Stimulated activated CD8-positive, alpha-beta memory T cell treated with anti-CD3 and anti-CD28 coated beads, Interleukin-12 subunit alpha, Interleukin-12 subunit beta, amount 100 ng/mL, for 24 hours (primary cell): ENCODE measurements at regions not wholly inside any gene's neighbourhood (a gene's known extent, or its start where the extent isn't known, plus 50 kb on each side); places are given as distances from the start of the nearest gene placed in this dataset.

Experiments
- DNase-seq: peaks from one replicate; pipeline ENCODE4 v3.0.0-alpha.2; 2020; ENCODE audit errors: extremely low read depth

DNA sequence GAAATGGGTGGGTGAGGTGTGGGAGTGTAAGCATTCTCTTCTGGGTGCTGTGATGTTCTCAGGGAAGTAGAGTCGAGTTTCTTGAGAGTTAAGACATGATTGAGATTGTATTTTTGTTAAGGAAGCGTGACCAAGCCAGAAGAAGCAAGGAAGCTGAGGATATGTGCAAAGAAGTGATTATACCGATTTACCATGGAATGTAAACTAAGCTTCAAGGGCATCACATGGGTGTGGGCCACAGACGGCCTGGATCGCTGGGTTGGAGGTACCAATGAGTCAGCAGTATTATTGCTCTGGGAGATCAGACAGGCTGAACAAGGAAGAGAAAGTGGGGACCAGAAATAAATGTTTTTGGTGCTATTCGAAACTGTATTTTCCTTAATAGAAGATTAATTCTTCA lies 184.1 kb upstream of the GMDS start:
- no peak for DNase-seq

DNA sequence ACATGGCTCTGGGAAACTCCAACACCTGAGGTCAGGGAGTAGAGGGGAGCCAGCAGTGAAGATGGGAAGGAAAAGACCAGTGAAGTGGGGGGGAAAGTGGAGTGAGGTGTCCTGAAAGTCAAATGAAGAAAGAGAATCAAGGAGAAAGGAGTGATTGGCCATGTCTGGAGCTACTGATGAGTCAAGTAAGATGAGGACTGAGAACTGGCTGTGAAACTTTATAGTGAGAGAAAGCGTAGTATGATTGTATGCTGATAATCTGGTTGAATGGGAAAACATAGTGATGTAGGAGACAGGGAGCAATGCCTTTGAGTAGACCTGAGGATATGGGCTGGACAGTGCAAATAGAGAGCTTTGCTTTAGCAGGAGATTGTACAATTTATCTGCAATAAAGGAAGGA lies 183.6 kb upstream of the GMDS start:
- DNase-seq: no peak

DNA sequence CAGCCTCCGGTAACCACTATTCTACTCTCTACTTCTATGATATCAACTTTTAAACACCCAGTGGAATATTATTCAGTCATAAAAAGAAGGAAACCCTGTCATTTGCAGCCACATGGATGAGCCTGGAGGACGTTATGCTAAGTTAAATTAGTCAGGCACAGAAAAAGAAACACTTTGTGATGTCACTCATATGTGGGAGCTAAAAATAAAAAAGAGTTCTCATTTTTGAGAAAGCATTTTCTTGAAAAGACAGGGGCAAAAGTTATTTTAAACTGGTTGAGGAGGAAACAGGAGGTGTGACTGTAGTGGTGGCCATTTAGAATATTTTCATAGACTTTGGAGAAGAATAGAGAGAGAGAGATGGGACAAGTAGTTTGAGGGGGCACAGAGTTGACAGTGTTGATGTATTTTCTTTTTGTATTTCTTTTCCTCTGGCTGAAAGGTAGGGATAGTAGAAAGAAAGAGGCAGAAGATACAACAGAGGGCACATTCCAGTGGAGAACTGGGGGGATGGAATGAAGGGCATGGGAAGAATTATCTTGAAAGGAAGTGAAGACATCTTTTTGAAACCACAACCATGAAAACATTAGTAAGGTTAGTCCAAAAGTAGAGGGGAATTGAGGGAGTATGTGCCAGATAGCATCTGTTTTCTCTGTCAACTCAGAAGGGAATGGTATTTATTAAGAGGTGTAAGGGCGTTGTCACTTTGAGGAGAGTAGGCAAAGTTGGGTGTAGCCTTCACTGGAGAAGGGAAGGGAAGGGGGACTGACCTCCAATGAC lies 181.3 kb upstream of the GMDS start:
- DNase-seq: no peak

DNA sequence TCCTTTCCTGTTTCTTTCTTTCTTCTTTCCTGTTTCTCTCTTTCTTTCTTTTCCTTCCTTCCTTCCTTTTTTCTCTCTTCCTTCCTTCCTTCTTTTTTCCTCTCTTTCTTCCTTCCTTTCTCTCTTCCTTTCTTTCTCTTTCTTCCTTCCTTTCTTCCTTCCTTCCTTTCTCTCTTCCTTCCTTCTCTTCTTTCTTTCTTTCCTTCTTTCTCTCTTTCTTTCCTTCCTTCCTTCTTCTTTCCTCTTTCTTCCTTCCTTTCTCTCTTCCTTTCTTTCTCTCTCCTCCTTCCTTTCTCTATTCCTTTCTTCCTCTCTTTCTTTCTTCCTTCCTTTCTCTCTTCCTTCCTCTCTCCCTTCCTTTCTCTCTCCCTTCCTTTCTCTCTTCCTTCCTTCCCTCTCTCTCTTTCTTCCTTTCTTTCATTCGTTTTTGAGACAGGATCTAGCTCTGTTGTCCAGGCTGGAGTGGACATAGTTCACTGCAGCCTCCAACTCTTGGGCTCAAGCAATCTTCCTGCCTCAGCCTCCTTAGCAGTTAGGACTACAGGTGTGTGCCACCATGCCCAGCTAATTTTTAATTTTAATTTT lies 170.8 kb upstream of the GMDS start:
- DNase-seq: no peak

DNA sequence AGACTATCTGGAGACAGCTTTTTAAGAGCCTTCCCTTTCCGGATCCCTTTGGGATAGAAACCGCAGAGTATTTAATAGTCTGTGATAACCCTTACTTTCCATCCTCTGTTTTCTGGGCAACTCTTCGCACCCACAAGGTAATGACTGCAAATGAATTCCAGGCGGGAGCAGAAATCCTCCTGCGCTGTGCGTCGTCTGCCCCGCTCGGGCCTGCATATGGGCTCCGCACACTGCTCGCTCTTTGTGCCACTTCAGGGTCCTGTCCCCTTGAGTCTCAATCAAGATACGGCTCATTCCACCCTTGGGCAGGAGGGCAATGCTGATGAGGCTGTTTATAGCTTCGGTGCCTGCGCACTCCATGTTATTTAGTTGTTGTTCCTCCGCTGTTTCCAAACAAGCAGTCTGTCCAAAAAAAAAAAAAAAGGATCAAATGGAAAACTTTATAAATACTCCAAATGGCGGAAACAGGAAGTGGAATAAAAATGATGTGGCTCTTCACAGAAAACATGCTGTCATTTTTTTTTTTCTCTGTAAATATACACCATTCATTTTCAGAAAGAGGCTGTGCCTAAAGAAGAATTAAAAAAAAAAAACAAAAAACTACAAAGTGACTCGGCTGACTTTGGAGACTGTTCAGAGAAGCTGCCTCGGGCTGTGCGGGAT lies 169.6 kb upstream of the GMDS start:
- DNase-seq: no peak

DNA sequence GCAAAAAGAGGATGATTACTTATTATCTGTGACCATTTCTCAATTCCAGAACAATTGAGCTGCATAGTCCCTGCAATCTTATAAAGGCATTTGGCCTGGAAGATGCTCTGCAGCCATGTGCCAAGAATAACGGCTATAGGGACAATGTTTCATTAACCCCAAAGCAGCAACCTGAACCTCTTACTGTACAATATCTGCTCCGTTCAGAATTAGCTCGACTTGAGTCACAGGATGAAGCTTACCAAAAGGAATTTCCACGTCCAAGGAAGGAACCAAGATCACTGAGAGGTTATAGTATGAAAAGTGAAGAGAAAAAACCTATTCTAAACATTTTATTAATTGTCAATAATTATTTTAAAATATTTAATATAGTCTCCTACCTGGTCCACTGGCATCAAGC lies 167.3 kb upstream of the GMDS start:
- no peak for DNase-seq

DNA sequence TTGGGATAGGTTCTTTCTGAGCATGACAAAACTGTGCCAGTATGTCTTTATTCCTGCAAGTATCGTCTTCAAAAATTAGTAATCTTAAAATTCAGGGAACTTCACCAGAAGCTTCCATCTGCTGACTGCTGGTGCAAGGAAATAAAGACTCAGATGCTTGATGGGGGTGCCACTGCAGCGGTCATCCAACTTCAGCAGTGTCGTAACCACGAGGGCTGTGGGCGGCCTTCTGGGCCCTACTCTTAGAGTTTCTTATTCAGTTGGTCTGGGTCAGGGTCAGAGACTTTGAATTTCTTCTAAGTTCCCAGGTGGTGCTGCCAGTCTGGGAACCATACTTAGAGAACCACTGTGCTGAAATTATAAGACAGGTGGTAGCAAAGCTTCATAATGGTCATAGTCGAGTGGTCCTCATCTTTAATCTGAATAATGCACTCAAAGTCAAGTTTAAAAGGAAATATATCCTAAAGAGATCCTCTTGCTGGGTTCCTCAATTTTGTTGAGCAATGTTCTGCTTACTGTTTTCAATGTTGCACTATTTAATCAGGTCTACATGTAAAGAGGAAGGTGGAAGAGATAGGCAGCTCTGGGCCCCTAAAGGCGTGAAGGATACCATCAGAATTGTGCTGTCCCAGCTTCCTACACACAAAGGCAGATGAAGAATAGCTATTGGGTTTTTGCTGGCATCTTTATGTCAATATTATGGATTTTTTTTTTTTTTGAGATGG lies 165.4 kb upstream of the GMDS start:
- DNase-seq: no peak

DNA sequence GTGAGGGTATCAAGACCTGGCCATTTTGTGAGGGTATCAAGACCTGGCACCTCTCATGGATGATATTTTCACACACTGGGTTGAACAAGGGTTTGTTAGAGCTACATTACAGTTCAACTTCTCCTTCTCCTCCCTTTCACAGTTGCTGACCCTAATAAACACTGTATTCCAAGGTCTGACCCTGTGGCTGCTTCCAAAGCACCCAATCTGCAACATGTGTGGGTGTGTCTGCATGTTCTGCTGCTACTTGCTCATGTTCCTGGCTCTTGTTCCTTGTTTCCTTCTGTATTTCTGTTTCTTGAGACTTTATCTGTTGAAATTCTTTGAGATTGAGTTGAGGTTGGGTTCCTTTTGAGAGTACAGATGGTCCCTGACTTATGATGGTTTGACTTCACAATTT lies 162.1 kb upstream of the GMDS start:
- no peak for DNase-seq

DNA sequence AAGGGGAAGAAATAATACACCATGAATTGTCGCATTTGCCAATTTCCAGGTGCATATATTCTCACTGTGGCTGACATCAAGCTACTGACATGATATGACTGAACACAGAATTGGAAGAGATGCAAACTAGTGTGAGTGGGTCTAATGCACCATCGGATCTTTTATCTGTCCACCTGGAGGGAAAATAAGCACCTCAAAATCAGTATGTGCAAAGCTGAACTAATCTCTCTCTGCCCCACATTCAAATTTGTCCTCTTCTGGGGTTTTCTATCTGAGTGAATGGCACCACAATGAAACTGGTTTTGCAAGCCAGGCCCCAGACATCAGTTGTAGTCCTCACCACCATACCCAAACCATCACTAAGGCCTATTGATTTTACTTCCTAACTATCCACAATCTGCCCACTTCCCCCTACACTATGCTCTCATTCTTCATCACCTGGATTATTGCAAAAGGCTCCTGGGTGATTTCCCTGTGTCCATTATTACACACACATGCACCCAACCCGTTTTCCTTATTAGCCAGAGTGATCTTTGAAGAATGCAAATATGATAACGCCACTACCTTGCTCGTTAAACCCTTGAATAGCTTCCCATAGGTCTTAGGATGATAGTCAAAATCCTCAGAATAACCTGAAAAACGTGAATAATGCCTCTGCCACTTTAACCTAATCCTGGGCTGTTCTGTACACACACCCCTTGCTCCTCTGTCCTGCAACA lies 159.0 kb upstream of the GMDS start:
- DNase-seq: no peak

DNA sequence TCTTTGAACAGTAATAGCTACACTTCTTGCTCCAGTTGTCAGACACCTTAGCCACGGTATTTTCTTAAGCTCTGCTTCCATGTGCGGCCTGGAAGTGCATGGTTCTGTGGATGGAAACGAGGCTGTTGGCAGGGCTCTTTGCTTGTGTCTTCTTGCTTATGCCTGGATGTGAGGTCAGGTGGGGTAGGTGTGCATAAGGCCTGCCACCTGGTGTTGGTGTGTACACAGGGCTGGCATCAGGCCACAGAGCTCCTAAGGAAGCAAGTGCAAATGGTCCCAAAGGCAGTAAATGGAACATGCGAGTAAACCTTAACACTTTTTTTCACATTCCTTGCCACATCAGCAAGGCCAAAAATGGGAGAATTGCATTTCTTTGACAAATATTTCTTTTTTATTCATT lies 158.1 kb upstream of the GMDS start:
- DNase-seq: no peak

DNA sequence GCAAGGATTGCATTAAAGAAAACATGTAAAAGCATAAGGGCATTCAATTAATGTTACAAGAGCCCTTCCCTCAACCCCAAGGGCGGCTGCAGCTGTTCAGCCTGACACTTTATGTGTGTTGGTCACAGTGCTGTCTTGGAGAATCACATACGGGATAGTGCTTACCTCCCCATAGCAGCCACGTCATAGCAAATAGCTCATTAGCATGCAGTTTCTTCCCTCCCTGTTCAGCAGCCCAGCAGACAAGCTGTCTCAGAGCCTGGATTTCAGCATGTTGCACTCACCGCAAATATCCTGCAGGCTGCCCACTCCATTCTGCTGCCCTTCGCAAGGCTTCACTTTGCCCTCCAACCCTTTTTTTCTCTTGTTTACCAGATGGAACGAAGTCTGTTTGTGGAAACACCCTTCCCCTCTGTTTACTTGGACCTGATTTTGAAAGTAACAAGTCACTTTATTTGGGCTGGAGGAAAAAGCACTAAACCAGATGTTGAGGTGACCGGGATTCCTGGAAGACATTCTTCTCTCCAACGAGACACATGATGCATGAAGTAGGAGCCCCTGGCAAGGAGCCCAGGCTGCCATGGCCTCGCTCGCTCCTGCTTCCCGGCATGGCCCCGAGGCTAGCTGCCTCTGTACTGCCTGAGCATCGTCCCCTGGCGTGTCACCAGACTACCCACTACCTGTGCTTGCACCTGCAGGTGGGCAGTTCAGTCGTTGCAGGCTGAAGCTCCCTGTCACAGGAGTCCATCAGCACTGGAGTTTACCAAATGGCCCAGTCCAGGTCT lies 151.6 kb upstream of the GMDS start:
- DNase-seq: no peak

DNA sequence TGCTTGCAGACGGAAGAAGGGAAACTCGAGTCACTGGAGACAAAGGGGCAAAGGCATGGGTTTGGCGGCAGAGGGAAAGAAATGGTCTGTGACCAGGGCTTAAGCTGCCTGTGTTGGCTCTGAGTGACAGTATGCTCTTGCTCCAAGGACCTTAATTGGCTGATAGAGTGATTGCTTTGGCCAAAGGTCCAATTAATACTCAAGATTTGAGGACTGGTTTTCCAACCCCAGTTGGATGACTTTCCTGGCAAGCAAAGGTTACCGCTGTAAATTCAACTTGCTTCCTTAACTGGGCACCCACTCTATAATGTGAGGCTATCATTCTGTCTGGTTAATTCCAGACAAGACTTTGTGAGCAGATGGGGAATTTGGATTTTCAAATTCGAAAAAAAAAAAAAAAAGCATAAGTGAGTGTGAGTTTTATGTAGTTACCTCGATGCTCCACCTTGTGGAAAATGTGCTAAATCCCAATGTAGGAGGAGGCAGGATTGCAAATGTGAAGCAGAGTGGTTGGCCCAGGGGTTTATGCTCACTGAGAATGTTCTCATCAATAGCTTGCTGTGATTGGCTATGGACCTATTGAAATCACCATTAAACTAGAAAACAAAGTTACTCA lies 150.7 kb upstream of the GMDS start:
- DNase-seq: no peak

DNA sequence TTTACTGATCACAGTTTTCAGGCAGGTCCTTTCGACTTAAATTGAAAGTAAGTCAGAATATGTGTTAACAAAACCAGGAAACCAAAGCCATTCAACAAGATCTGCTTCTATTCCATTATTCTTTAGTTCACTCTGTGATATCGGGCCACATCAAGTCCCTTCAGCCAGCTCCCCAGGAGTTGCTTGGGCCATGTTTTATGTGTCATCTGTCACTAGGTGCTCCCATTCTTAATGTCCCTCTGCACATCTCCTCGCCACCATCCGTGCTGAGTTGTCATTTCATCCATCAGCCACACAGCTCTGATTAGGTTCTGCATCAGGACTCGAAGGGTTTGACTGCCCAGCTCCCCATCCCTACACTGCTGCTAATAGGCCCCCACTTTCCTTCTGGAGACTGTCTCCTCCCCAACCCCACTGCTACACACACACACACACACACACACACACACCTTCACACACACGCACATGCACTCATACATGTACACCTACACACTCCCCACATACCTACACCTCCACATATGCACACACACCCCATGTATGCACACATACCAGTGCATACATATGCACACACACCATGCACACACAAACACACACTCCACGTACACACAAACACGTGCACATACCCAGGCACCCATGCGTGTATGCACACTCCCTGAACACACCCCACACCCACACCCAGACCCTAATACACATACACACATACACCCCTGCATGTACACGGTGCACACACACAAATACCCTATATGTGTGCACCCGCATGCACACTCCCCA lies 143.3 kb upstream of the GMDS start:
- DNase-seq: no peak

DNA sequence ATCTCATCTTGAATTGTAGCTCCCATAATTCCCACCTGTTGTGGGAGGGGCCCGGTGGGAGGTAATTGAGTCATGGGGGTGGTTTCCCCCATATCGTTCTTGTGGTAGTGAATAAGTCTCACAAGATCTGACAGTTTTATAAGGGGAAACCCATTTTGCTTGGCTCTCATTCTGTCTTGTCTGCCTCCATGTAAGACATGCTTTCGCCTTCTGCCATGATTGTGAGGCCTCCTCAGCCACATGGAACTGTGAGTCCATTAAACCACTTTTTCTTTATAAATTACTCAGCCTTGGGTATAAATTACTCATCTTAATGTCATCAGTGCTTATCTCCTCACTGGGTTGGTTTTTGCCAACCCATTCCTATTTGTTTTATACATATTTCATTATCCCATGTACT lies 142.0 kb upstream of the GMDS start:
- no peak for DNase-seq

DNA sequence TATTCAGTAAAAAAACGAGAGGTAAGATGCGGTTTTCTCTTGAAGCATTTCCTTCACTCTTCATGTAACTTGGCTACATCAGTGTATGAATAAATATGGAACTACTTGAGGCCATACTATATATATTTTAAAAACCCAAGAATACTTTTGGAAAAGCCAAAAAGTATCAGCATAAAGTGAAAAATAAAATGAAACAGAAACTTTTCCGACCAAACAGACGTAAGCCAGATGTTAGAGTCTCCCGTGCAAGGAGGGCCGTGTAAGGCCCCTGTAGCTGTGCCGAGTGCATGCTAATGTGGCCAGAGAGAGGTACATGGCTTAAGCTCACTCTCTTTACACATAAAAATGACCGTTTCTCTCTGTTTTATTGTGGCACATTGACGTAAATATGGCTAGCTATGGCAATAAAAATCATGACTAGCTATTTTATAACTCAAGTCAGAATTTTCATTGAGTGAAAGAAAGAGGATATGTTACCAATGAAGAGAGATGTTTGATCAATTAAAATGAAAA lies 140.1 kb upstream of the GMDS start:
- DNase-seq: no peak

DNA sequence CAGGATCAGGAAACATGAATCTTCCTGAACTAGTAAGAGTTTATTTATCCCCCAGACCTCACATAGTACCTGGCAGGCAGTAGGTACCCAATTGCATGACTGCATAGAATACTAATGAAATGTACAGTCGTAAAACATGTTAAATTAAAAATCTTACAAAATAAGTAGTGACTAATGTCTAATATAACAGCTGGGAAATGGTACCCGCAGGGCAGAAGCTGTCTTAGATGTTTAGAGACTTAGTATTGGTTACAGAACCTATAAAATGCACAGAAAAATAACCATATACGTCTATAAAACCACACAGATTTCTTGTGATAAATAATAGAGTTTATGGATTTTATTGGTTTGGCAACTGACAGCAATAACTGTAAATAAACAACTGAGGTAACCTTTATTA lies 139.1 kb upstream of the GMDS start:
- no peak for DNase-seq

DNA sequence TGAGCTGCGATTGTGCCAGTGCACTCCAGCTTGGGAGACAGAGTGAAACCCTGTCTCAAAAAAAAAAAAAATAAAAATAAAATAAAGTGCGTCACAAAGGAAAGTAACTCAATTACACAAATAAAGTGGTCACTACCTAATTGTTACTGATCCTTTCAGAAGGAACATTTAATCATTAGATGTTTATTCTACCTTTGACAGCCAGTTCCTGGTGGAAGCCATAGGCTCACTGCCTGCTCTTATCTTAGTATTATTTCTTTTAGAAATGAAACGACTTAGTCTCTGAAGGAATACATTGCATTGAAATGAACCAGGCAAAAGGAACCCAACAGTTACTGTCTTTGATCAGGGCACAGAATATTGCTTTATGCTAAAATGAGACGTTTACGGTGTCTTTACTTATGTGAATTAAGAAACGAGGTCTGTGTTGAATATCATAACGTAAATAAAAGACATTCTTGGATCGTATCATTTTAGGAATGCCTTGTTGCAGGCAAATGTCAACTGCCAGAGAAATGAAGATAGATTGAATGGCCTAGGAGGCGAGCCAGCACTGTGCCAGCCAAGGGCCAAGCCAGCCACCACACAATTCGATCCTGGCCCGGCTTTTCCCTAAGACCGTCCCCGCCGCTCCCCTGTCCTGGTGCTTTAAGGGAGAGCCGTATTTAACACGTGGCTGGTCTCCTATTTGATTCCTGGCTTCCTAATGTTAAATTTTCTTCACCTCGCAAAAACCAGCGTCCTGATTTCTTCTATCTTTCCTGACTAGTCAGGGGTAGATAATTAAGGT lies 136.7 kb upstream of the GMDS start:
- DNase-seq: no peak

DNA sequence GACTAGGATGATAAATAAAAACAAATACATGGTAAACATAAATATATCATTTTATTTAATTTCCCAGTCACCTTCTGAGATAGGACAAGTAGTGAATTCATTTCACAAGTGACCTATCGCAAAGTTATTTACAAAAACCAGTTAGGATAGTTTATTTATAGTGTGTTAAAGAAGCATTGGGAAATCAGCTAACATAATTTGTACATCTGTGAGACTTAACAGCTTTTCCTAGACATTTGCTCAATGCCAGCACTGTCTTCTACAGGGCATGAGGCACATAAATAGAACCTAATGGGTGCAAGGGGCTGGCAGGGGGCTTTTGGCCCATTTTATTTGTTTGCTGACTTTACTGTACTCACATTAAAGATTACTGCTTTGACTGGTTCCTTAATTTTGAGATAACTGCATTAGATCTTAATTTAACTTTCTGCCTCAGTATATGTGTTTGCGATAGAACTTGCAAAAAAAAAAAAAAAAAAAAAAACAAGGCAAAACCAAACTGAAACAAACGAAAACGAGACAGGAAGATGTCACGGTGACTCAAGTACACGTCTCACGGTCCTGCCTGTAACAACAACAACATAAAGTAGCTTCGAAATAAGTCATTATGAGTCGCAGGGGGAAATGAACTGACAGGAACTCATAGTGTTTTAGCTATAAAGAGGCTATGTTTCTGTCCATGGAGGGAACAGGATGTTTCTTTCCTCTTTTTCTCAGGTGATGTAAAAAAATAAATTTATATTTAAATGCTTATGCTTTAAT lies 133.7 kb upstream of the GMDS start:
- DNase-seq: no peak
